Activated CD4-positive, alpha-beta T cell treated with anti-CD3 and anti-CD28 coated beads, Interleukin-2, amount 10 ng/mL, durations not matched to agents 7 days and 5 days (primary cell): ENCODE measurements at regions not wholly inside any gene's neighbourhood (a gene's known extent, or its start where the extent isn't known, plus 50 kb on each side); places are given as distances from the start of the nearest gene placed in this dataset.

Experiments used
- CTCF ChIA-PET: fragments of 350-600 bp; sonication (Branson Sonifier 250); formaldehyde crosslinking; loops from one replicate; lab custom pipeline; 2021; ENCODE audit warnings: antibody characterized with exemption; lab: Charles Lee
- POLR2A ChIA-PET: fragments of 350-600 bp; sonication (Branson Sonifier 250); formaldehyde crosslinking; loops from one replicate; lab custom pipeline; 2021; ENCODE audit warnings: antibody characterized with exemption; lab: Charles Lee
- DNase-seq: peaks from one replicate; pipeline ENCODE4 v3.0.0-alpha.2; 2020
- H3K27ac Mint-ChIP-seq: one replicate; pipeline ENCODE4 v1.8.0; 2021; ENCODE audit warnings: mild to moderate bottlenecking, moderate library complexity, mixed read lengths
- H3K27me3 Mint-ChIP-seq: one replicate; pipeline ENCODE4 v1.8.0; 2021; ENCODE audit warnings: mixed read lengths
- H3K36me3 Mint-ChIP-seq: one replicate; pipeline ENCODE4 v1.8.0; 2021; ENCODE audit warnings: low read depth, mixed read lengths
- H3K4me1 Mint-ChIP-seq: one replicate; pipeline ENCODE4 v1.8.0; 2021; ENCODE audit warnings: mixed read lengths
- H3K4me3 Mint-ChIP-seq: one replicate; pipeline ENCODE4 v1.8.0; 2021; ENCODE audit warnings: mild to moderate bottlenecking, moderate library complexity, mixed read lengths
- H3K9me3 Mint-ChIP-seq: one replicate; pipeline ENCODE4 v1.8.0; 2021; ENCODE audit warnings: mixed read lengths

DNA sequence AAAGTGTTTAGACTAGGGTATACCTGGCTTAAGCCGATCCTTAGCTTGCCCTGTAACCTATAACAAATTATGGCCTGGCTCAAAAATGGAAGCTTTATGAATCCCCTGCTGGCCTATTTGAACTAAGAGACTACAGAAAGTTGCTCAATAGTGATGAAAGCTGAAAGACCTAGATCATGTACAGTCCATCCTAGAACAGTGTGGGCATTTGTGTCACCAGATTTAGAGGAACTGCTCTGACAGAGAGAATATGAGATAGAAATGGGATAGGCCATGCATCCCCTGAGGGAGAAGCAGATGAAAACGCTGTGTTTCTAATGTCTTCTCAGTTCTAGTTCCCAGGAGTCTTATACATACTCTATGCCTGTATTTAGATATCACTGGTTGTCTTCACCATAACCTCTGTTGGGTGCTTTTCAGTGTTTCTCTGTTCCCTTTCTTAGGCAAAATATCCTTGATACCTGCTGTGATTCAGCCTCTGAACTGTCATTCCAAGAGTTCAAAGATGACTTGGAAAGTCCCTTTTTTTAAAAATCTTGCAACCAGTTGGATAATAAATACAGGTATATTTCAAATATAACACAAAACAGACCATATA, 246.9 kb upstream of the SLC39A10 start:
- H3K4me1 Mint-ChIP-seq: peaks cover 12% of the 10 kb centered on the region
- H3K27ac Mint-ChIP-seq: no peak overlapping the region
- no peaks in the 10 kb centered on the region for H3K27me3 Mint-ChIP-seq
- no peak overlapping the region for H3K4me3 Mint-ChIP-seq
- peaks cover 11% of the 10 kb centered on the region for H3K36me3 Mint-ChIP-seq
- DNase-seq: no peak
- POLR2A ChIA-PET: no interaction called here
- peaks cover 8% of the 10 kb centered on the region for H3K9me3 Mint-ChIP-seq
- CTCF ChIA-PET: no interaction called here

- POLR2A ChIA-PET: no interaction called here
- H3K9me3 Mint-ChIP-seq: peaks cover 10% of the 10 kb centered on the region
These were observed 248.2 kb upstream of the SLC39A10 start for GRCh38 chr2:195408811-195409210.

DNA sequence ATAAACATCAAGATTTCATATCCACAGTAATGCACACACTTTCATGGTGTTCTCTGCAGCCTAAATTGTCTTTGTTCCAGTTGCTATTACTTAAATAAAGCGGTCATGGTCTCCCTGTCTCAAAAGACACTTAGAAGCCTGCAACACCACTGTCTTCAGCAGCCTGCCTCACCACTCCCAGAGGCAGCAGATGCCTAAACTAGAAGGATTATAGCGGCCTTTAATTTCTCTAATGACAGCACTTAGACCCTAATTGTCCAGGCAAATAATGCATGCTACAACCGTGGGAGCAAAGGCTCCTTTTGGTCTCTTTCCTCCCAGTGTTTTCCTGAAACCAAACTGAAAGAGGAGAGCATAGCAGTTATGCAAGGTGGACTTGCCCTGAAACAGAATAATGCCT, 248.8 kb upstream of the SLC39A10 start:
- ChIA-PET CTCF (no interaction called here), POLR2A (no interaction called here)
- Mint-ChIP-seq H3K36me3 (peaks cover 14% of the 10 kb centered on the region), H3K4me1 (peaks cover 10% of the 10 kb centered on the region), H3K27me3 (no peaks in the 10 kb centered on the region), H3K27ac (no peak overlapping the region), H3K9me3 (peaks cover 13% of the 10 kb centered on the region), H3K4me3 (no peak overlapping the region)
- DNase-seq: no peak

More at GRCh38 chr2:195408811-195409210, 248.2 kb upstream of the SLC39A10 start:
- Mint-ChIP-seq H3K27ac (no peak overlapping the region), H3K36me3 (peaks cover 15% of the 10 kb centered on the region), H3K4me1 (peaks cover 16% of the 10 kb centered on the region), H3K27me3 (no peaks in the 10 kb centered on the region), H3K4me3 (no peak overlapping the region)
- CTCF ChIA-PET: no interaction called here
- DNase-seq: no peak

DNA sequence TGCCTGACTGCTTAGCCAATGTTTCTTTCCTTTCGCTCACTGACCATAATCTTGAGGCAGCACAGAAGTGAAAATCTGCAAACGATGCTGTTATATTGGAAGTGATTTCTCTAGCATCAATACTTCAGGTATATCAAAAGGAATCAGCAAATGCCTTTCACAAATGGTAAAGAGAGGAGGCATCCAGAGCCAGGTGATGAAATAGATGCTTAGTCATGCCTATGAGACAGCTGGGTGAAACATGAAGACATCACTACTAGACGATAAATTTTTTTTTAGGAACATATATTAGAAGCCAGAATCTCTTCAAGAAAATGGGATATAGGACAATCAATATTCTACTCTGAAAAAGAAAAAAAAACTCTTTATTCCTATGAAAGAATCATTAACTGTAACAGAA, 249.2 kb upstream of the SLC39A10 start:
- POLR2A ChIA-PET: no interaction called here
- peaks cover 14% of the 10 kb centered on the region for H3K36me3 Mint-ChIP-seq
- no peaks in the 10 kb centered on the region for H3K27me3 Mint-ChIP-seq
- no peak overlapping the region for H3K27ac Mint-ChIP-seq
- H3K4me3 Mint-ChIP-seq: no peak overlapping the region
- DNase-seq: no peak
- H3K4me1 Mint-ChIP-seq: peaks cover 10% of the 10 kb centered on the region
- CTCF ChIA-PET: no interaction called here
- H3K9me3 Mint-ChIP-seq: peaks cover 13% of the 10 kb centered on the region

- Mint-ChIP-seq H3K4me1 (peaks cover 10% of the 10 kb centered on the region), H3K9me3 (peaks cover 14% of the 10 kb centered on the region), H3K4me3 (no peak overlapping the region), H3K27me3 (no peaks in the 10 kb centered on the region), H3K27ac (no peak overlapping the region), H3K36me3 (peaks cover 14% of the 10 kb centered on the region)
- CTCF ChIA-PET: interaction anchor here (1.0 kb wide), 1 partner anchor 10 kb away, joined by 3 read pairs; no protein-coding TSS in a partner anchor
- no peak for DNase-seq
- POLR2A ChIA-PET: no interaction called here
These were observed 250.0 kb upstream of the SLC39A10 start for GRCh38 chr2:195406886-195407603.

GRCh38 chr2:195404651-195405050, 252.4 kb upstream of the SLC39A10 start:
- ChIA-PET POLR2A (no interaction called here), CTCF (no interaction called here)
- Mint-ChIP-seq H3K36me3 (peaks cover 11% of the 10 kb centered on the region), H3K27me3 (no peaks in the 10 kb centered on the region), H3K9me3 (peaks cover 16% of the 10 kb centered on the region), H3K27ac (no peak overlapping the region), H3K4me3 (no peak overlapping the region), H3K4me1 (peaks cover 10% of the 10 kb centered on the region)
- no peak for DNase-seq

DNA sequence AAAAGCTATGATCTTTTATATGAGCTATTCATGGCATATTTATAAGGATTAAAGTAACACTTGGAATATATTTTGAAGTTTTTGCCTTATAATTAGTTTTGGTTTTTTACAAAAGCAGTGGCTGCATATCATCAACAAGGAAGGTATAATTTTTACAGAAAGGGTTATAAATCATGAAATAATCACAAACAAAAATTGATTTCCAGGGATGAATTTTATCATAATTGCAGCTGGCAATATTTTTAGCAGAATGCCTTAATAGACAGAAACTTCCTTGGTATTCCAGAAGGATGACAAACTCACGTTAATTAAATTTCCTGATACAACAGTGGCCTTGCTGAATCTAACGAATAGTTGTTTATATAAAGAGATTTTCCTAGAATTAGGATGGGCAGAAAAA, 260.5 kb upstream of the SLC39A10 start:
- Mint-ChIP-seq H3K36me3 (no peaks in the 10 kb centered on the region), H3K4me1 (no peaks in the 10 kb centered on the region), H3K4me3 (no peak overlapping the region), H3K9me3 (peaks cover 3% of the 10 kb centered on the region), H3K27me3 (no peaks in the 10 kb centered on the region), H3K27ac (no peak overlapping the region)
- ChIA-PET CTCF (no interaction called here), POLR2A (no interaction called here)
- no peak for DNase-seq

DNA sequence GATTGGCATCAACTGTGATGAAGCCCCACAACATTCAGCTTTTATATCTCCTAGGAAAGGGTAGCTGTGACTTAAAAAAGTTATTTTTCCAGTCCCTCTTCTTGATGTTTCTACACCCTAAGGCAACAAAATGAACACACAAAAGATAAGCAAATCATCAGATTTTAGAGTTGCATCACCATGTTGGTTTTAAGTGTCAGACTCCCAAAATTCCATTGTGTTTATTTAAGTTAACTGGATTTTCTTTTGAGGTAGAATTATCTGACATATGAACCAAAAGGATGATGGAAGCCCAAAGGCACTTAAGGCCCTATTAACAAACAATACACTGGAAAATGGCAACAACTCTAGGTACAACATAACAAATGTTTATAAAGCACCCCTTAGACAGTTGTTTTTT, 261.7 kb upstream of the SLC39A10 start:
- H3K27ac Mint-ChIP-seq: no peak overlapping the region
- peaks cover 3% of the 10 kb centered on the region for H3K9me3 Mint-ChIP-seq
- CTCF ChIA-PET: no interaction called here
- no peaks in the 10 kb centered on the region for H3K27me3 Mint-ChIP-seq
- H3K4me3 Mint-ChIP-seq: no peak overlapping the region
- POLR2A ChIA-PET: no interaction called here
- DNase-seq: no peak
- H3K4me1 Mint-ChIP-seq: no peaks in the 10 kb centered on the region
- H3K36me3 Mint-ChIP-seq: no peaks in the 10 kb centered on the region

DNA sequence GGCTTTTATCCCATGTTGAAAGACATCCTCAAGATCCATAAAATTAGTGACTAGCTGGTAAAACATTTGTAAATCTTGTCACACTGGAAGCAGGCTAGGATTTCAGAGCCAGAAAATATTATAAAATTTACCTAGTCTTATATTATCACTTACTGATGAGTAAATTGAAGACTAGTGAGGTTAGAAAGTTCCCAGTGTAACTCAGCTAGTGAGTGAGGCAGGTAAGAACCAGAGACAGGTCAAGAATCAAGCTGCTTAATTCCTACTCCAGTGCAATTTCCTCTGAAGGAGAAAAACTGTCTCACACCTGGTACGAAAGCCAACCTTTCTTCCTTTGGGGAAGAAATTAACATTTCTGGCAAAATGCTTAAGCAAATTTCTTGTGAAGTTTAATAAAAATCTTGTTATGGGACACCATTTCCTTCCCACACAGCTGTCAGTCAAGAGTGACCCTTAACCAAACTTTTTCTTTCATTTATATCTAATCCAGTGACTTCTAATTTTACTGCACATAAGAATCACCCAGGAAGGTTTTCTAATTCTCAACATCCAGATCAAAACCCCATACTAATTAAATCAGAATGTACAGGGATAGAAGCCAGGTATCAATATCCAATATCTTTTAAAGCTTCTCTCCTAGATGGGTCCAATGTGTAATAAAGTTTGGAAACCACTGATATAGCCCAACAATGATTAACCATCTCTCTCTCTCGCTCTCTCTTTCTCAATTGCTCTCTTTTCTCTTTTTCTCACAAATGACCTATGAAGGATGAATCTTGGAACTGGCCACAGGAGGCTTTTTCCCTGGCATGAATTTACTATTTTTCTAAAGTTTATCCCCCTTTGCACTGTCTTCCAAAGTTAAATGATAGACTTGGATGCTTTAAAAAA, 264.3 kb upstream of the SLC39A10 start:
- no peak overlapping the region for H3K4me3 Mint-ChIP-seq
- H3K36me3 Mint-ChIP-seq: no peaks in the 10 kb centered on the region
- peaks cover 6% of the 10 kb centered on the region for H3K9me3 Mint-ChIP-seq
- CTCF ChIA-PET: no interaction called here
- POLR2A ChIA-PET: no interaction called here
- no peak for DNase-seq
- no peaks in the 10 kb centered on the region for H3K4me1 Mint-ChIP-seq
- no peak overlapping the region for H3K27ac Mint-ChIP-seq
- no peaks in the 10 kb centered on the region for H3K27me3 Mint-ChIP-seq

GRCh38 chr2:195390686-195391321, 266.2 kb upstream of the SLC39A10 start:
- CTCF ChIA-PET: no interaction called here
- Mint-ChIP-seq H3K36me3 (no peaks in the 10 kb centered on the region), H3K27me3 (no peaks in the 10 kb centered on the region), H3K9me3 (peaks cover 7% of the 10 kb centered on the region), H3K4me1 (no peaks in the 10 kb centered on the region), H3K27ac (no peak overlapping the region), H3K4me3 (no peak overlapping the region)
- no peak for DNase-seq
- POLR2A ChIA-PET: no interaction called here

- H3K27ac Mint-ChIP-seq: no peak overlapping the region
- H3K36me3 Mint-ChIP-seq: peaks cover 11% of the 10 kb centered on the region
- peaks cover 16% of the 10 kb centered on the region for H3K9me3 Mint-ChIP-seq
- DNase-seq: no peak
- ChIA-PET CTCF (no interaction called here), POLR2A (no interaction called here)
- no peaks in the 10 kb centered on the region for H3K27me3 Mint-ChIP-seq
- H3K4me1 Mint-ChIP-seq: peaks cover 9% of the 10 kb centered on the region
- no peak overlapping the region for H3K4me3 Mint-ChIP-seq
These were observed 269.0 kb upstream of the SLC39A10 start for GRCh38 chr2:195388028-195388427.

GRCh38 chr2:195382186-195382585, 274.8 kb upstream of the SLC39A10 start:
- DNase-seq: peak; percentile 69
- POLR2A ChIA-PET: no interaction called here
- no peak overlapping the region for H3K4me3 Mint-ChIP-seq
- no peaks in the 10 kb centered on the region for H3K27me3 Mint-ChIP-seq
- CTCF ChIA-PET: interaction anchor here (0.5 kb wide), 1 partner anchor 614 kb away, joined by 3 read pairs; no protein-coding TSS in a partner anchor
- H3K36me3 Mint-ChIP-seq: peaks cover 24% of the 10 kb centered on the region
- peaks cover 29% of the 10 kb centered on the region for H3K4me1 Mint-ChIP-seq
- peaks cover 24% of the 10 kb centered on the region for H3K9me3 Mint-ChIP-seq
- peak overlapping the region; percentile 76 for H3K27ac Mint-ChIP-seq
